Esophagus squamous epithelium (tissue), 4 donors: ENCODE measurements at regions not wholly inside any gene's neighbourhood (a gene's known extent, or its start where the extent isn't known, plus 50 kb on each side); places are given as distances from the start of the nearest gene placed in this dataset.

Experiments
- CTCF ChIP-seq, 6 experiments: fragments of 450-650 bp in 4 of 6; fragments of 200-600 bp in 2 of 6; sonication (generic) in 2 of 6; IDR thresholded peaks; one replicate each; pipeline ENCODE4 v1.5.1; 2016 to 2019; ENCODE audit warnings: antibody characterized with exemption in 6 of 6, mild to moderate bottlenecking in 4 of 6, moderate library complexity in 4 of 6
- POLR2A ChIP-seq, 4 donors: fragments of 450-650 bp; IDR thresholded peaks; one replicate each; pipeline ENCODE4 v1.6.1; 2017; ENCODE audit warnings: antibody characterized with exemption in 4 of 4, mild to moderate bottlenecking in 4 of 4, moderate library complexity in 3 of 4

GRCh38 chr5:36530215-36530614, 76.2 kb upstream of the SLC1A3 start:
- TF ChIP-seq POLR2A (IDR thresholded peaks at IDR 0.05) (no peak), CTCF (IDR thresholded peaks at IDR 0.05) (no peak)
